Endodermal cell (in vitro differentiated cells): ENCODE measurements at regions not wholly inside any gene's neighbourhood (a gene's known extent, or its start where the extent isn't known, plus 50 kb on each side); places are given as distances from the start of the nearest gene placed in this dataset.

Source experiments
- DNase-seq: peaks from one replicate; pipeline ENCODE4 v3.0.0-alpha.2; 2017
- H3K27ac ChIP-seq: 2 replicates; pipeline ENCODE4 v1.5.1; 2013; ENCODE audit warnings: mild to moderate bottlenecking, low read depth, low read length, moderate library complexity
- H3K27me3 ChIP-seq: 2 replicates; pipeline ENCODE4 v1.6.1; 2013; ENCODE audit warnings: mild to moderate bottlenecking, low read length, moderate library complexity; ENCODE audit not compliant: insufficient read depth, control insufficient read depth, poor library complexity, severe bottlenecking
- H3K36me3 ChIP-seq: 2 replicates; pipeline ENCODE4 v1.7.0; 2013; ENCODE audit warnings: mild to moderate bottlenecking, low read length, moderate library complexity; ENCODE audit not compliant: control insufficient read depth, insufficient read depth
- H3K4me1 ChIP-seq: one replicate; pipeline ENCODE4 v1.7.0; 2013; ENCODE audit warnings: low read length; ENCODE audit not compliant: control insufficient read depth, insufficient read depth
- H3K4me3 ChIP-seq: 2 replicates; pipeline ENCODE4 v1.5.1; 2013; ENCODE audit warnings: mild to moderate bottlenecking, low read length, moderate library complexity
- H3K9ac ChIP-seq: 2 replicates; pipeline ENCODE4 v1.6.1; 2013; ENCODE audit warnings: mild to moderate bottlenecking, low read length, moderate library complexity; ENCODE audit not compliant: poor library complexity, severe bottlenecking; ENCODE audit errors: extremely low read depth
- H3K9me3 ChIP-seq: 2 replicates; pipeline ENCODE4 v1.6.1; 2013; ENCODE audit warnings: mild to moderate bottlenecking, low read length, moderate library complexity; ENCODE audit not compliant: control insufficient read depth
- H3K27ac Mint-ChIP-seq: 2 replicates; pipeline ENCODE4 v1.8.0; 2020; ENCODE audit warnings: mixed read lengths
- H3K27me3 Mint-ChIP-seq: 2 replicates; pipeline ENCODE4 v1.8.0; 2021; ENCODE audit warnings: mild to moderate bottlenecking, mixed read lengths; ENCODE audit not compliant: insufficient read depth
- H3K36me3 Mint-ChIP-seq: 2 replicates; pipeline ENCODE4 v1.8.0; 2020; ENCODE audit warnings: low read depth, mixed read lengths
- H3K4me1 Mint-ChIP-seq: 2 replicates; pipeline ENCODE4 v1.8.0; 2020; ENCODE audit warnings: mixed read lengths
- H3K4me3 Mint-ChIP-seq: 2 replicates; pipeline ENCODE4 v1.8.0; 2020; ENCODE audit warnings: mild to moderate bottlenecking, moderate library complexity, mixed read lengths
- H3K9me3 Mint-ChIP-seq: 2 replicates; pipeline ENCODE4 v1.8.0; 2020; ENCODE audit warnings: mild to moderate bottlenecking, mixed read lengths
- WGBS, 2 experiments: methylation state at CpG; one replicate each; pipeline versions ENCODE4 v1.1.5 to v1.1.7; 2013; ENCODE audit warnings: missing lambda C conversion rate in 2 of 2, mixed read lengths in 1 of 2; ENCODE audit not compliant: insufficient coverage in 1 of 2, insufficient read length in 1 of 2; 5-methylcytosine and 5-hydroxymethylcytosine counted together
- TF ChIP-seq, protein P1 (sequence below): fragments of 200-600 bp; sonication (generic); conservative IDR thresholded peaks from 2 replicates; pipeline ENCODE4 v1.5.0; 2021; ENCODE audit warnings: antibody characterized with exemption, mild to moderate bottlenecking

- WGBS, 2 experiments = 90% methylated on average over 1 of the region's 1 CpG; no CpG with 5 or more reads in 1 of the 2 experiments
- Histone ChIP-seq H3K27ac (no peak overlapping the region), H3K9me3 (peaks cover 14% of the 10 kb centered on the region), H3K9ac (no peak overlapping the region), H3K4me3 (no peak overlapping the region), H3K4me1 (no peaks in the 10 kb centered on the region), H3K36me3 (no peaks in the 10 kb centered on the region), H3K27me3 (peaks cover 7% of the 10 kb centered on the region)
- H3K9me3 Mint-ChIP-seq = peaks cover 6% of the 10 kb centered on the region
- TF ChIP-seq, protein P1, sequence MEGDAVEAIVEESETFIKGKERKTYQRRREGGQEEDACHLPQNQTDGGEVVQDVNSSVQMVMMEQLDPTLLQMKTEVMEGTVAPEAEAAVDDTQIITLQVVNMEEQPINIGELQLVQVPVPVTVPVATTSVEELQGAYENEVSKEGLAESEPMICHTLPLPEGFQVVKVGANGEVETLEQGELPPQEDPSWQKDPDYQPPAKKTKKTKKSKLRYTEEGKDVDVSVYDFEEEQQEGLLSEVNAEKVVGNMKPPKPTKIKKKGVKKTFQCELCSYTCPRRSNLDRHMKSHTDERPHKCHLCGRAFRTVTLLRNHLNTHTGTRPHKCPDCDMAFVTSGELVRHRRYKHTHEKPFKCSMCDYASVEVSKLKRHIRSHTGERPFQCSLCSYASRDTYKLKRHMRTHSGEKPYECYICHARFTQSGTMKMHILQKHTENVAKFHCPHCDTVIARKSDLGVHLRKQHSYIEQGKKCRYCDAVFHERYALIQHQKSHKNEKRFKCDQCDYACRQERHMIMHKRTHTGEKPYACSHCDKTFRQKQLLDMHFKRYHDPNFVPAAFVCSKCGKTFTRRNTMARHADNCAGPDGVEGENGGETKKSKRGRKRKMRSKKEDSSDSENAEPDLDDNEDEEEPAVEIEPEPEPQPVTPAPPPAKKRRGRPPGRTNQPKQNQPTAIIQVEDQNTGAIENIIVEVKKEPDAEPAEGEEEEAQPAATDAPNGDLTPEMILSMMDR = no peak
- H3K27ac Mint-ChIP-seq = no peak overlapping the region
- H3K4me1 Mint-ChIP-seq = peaks cover 6% of the 10 kb centered on the region
- no peaks in the 10 kb centered on the region for H3K36me3 Mint-ChIP-seq
- DNase-seq = no peak
- peaks cover 1% of the 10 kb centered on the region for H3K27me3 Mint-ChIP-seq
- H3K4me3 Mint-ChIP-seq = no peak overlapping the region
Measured at GRCh38 chr5:75952291-75952690, 130.9 kb upstream of the SV2C start.

GRCh38 chr5:75951716-75952115 lies 131.5 kb upstream of the SV2C start:
- Histone ChIP-seq H3K9ac (no peak overlapping the region), H3K4me3 (no peak overlapping the region), H3K27me3 (peaks cover 7% of the 10 kb centered on the region), H3K27ac (no peak overlapping the region), H3K9me3 (peaks cover 14% of the 10 kb centered on the region), H3K36me3 (no peaks in the 10 kb centered on the region), H3K4me1 (no peaks in the 10 kb centered on the region)
- Mint-ChIP-seq H3K36me3 (no peaks in the 10 kb centered on the region), H3K9me3 (peaks cover 6% of the 10 kb centered on the region), H3K27me3 (peaks cover 1% of the 10 kb centered on the region), H3K27ac (no peak overlapping the region), H3K4me1 (peaks cover 6% of the 10 kb centered on the region), H3K4me3 (no peak overlapping the region)
- DNase-seq = no peak
- WGBS, 2 experiments = 80 to 96% methylated on average over 1 to 2 of the region's 2 CpGs
- TF ChIP-seq, protein P1 = no peak

DNA sequence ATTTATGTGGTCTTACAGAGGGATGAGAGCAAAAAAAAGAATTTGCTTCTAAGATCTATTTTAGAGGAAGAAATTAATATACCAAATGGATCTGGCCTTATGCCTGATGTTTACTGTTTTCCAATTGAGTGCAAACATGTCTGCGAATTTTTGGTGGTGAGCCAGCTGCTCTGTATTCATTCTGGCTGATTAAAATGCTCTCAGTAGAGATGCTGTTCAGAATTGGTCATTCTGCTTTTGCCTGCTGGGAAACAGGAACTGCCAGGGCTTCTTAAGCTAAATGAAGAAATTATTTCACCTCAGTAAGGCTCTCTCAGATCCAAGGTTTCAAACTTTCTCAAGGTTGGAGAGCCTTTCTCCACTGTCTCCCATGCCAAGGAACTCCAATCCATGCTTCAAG lies 132.0 kb upstream of the SV2C start:
- TF ChIP-seq, protein P1 = no peak
- 92 to 100% methylated on average over 1 of the region's 1 CpG for whole genome bisulfite sequencing, 2 experiments
- H3K27ac Mint-ChIP-seq = no peak overlapping the region
- Histone ChIP-seq H3K9ac (no peak overlapping the region), H3K36me3 (no peaks in the 10 kb centered on the region), H3K27ac (no peak overlapping the region), H3K4me3 (no peak overlapping the region), H3K27me3 (peaks cover 7% of the 10 kb centered on the region), H3K4me1 (no peaks in the 10 kb centered on the region), H3K9me3 (peaks cover 14% of the 10 kb centered on the region)
- no peak for DNase-seq
- H3K9me3 Mint-ChIP-seq = peaks cover 6% of the 10 kb centered on the region
- H3K4me3 Mint-ChIP-seq = no peak overlapping the region
- H3K27me3 Mint-ChIP-seq = peaks cover 1% of the 10 kb centered on the region
- H3K36me3 Mint-ChIP-seq = no peaks in the 10 kb centered on the region
- peaks cover 6% of the 10 kb centered on the region for H3K4me1 Mint-ChIP-seq
